ENCODE measurements at regions not wholly inside any gene's neighbourhood (a gene's known extent, or its start where the extent isn't known, plus 50 kb on each side); places are given as distances from the start of the nearest gene placed in this dataset.

GRCh38 chr7:125661-126060, 66.7 kb upstream of the FAM20C start:
- H3K36me3 ChIP-seq = no peaks in the 10 kb centered on the region
- no peak for DNase-seq
- H3K27me3 ChIP-seq = no peaks in the 10 kb centered on the region
- H3K4me3 ChIP-seq = no peak overlapping the region
- H3K27ac ChIP-seq = no peak overlapping the region
- no peak for TF ChIP-seq CTCF (IDR thresholded peaks at IDR 0.05)
- H3K9me3 ChIP-seq = no peaks in the 10 kb centered on the region
- intact Hi-C loops (cut with DNase I) = no loop called here
- H3K4me1 ChIP-seq = no peaks in the 10 kb centered on the region
- H3K9ac ChIP-seq (ENCODE audit: low read depth in 2 of 2, low read length in 2 of 2) = no peak overlapping the region

- no peak for DNase-seq
- intact Hi-C loops (cut with DNase I) = no loop called here
- no peak for TF ChIP-seq CTCF (IDR thresholded peaks at IDR 0.05)
- Histone ChIP-seq H3K27ac (no peak overlapping the region), H3K9ac (ENCODE audit: low read depth in 2 of 2, low read length in 2 of 2) (no peak overlapping the region), H3K4me3 (no peak overlapping the region), H3K9me3 (no peaks in the 10 kb centered on the region), H3K4me1 (no peaks in the 10 kb centered on the region), H3K36me3 (no peaks in the 10 kb centered on the region), H3K27me3 (no peaks in the 10 kb centered on the region)
These were observed 66.0 kb upstream of the FAM20C start for GRCh38 chr7:126368-126767.

GRCh38 chr7:127064-127598, 65.2 kb upstream of the FAM20C start:
- Histone ChIP-seq H3K27ac (no peak overlapping the region), H3K9ac (ENCODE audit: low read depth in 2 of 2, low read length in 2 of 2) (no peak overlapping the region), H3K9me3 (no peaks in the 10 kb centered on the region), H3K4me3 (no peak overlapping the region), H3K4me1 (no peaks in the 10 kb centered on the region), H3K36me3 (no peaks in the 10 kb centered on the region), H3K27me3 (no peaks in the 10 kb centered on the region)
- TF ChIP-seq CTCF (IDR thresholded peaks at IDR 0.05) = no peak
- intact Hi-C loops (cut with DNase I) = no loop called here
- DNase-seq = no peak

GRCh38 chr7:128171-129080, 63.9 kb upstream of the FAM20C start:
- no peak overlapping the region for H3K27ac ChIP-seq
- DNase-seq = no peak

More at GRCh38 chr7:128171-129080, 63.9 kb upstream of the FAM20C start:
- H3K9ac ChIP-seq (ENCODE audit: low read depth in 2 of 2, low read length in 2 of 2) = no peak overlapping the region
- H3K36me3 ChIP-seq = no peaks in the 10 kb centered on the region
- TF ChIP-seq CTCF (IDR thresholded peaks at IDR 0.05) = no peak
- H3K4me3 ChIP-seq = no peak overlapping the region
- no peaks in the 10 kb centered on the region for H3K27me3 ChIP-seq
- no peaks in the 10 kb centered on the region for H3K9me3 ChIP-seq
- H3K4me1 ChIP-seq = no peaks in the 10 kb centered on the region
- intact Hi-C loops (cut with DNase I) = no loop called here

All from colonic mucosa (tissue), 4 donors.